GM06990 (cell line): ENCODE measurements at regions not wholly inside any gene's neighbourhood (a gene's known extent, or its start where the extent isn't known, plus 50 kb on each side); places are given as distances from the start of the nearest gene placed in this dataset.
"Not testable (repeated sequence)": the region's sequence is repeated elsewhere in the genome, so short reads cannot be mapped to it uniquely, and the experiment has no call there.

Experiments used
- DNase-seq: peaks from one replicate; pipeline ENCODE4 v3.0.0-alpha.2; 2011; ENCODE audit not compliant: insufficient read length; ENCODE audit errors: extremely low read depth
- H3K27me3 ChIP-seq: replicated peaks from 2 replicates; pipeline ENCODE4 v1.6.0; 2011; ENCODE audit warnings: low read length; ENCODE audit not compliant: control insufficient read depth, insufficient read depth
- H3K36me3 ChIP-seq: 2 replicates; pipeline ENCODE4 v1.5.1; 2011; ENCODE audit warnings: low read length; ENCODE audit not compliant: control insufficient read depth, insufficient read depth
- H3K4me3 ChIP-seq: replicated peaks from 2 replicates; pipeline ENCODE4 v1.5.1; 2011; ENCODE audit warnings: low read depth, mild to moderate bottlenecking, control low read depth, low read length
- CTCF ChIP-seq: IDR thresholded peaks from 2 replicates; pipeline ENCODE4 v1.5.1; 2011; ENCODE audit warnings: low read length, control low read depth, mild to moderate bottlenecking, inconsistent platforms; ENCODE audit not compliant: insufficient read depth, poor library complexity, severe bottlenecking

GRCh38 chr5:67897431-67897830 lies 318.1 kb upstream of the PIK3R1 start:
- no peaks in the 10 kb centered on the region for H3K36me3 ChIP-seq
- no peaks in the 10 kb centered on the region for H3K27me3 ChIP-seq
- no peak for TF ChIP-seq CTCF
- no peak for DNase-seq
- no peak overlapping the region for H3K4me3 ChIP-seq

- Histone ChIP-seq H3K36me3 (no peaks in the 10 kb centered on the region), H3K4me3 (no peak overlapping the region), H3K27me3 (no peaks in the 10 kb centered on the region)
- DNase-seq: no peak
- no peak for TF ChIP-seq CTCF
Observed at GRCh38 chr5:67896930-67897313, 318.6 kb upstream of the PIK3R1 start.

GRCh38 chr5:67896311-67896929 lies 319.1 kb upstream of the PIK3R1 start:
- DNase-seq: no peak
- no peak for TF ChIP-seq CTCF
- Histone ChIP-seq H3K4me3 (no peak overlapping the region), H3K36me3 (no peaks in the 10 kb centered on the region), H3K27me3 (no peaks in the 10 kb centered on the region)

- H3K4me3 ChIP-seq, H3K27me3 ChIP-seq, H3K36me3 ChIP-seq, DNase-seq: not testable (repeated sequence)
Observed at GRCh38 chr5:67889870-67890269, 325.7 kb upstream of the PIK3R1 start.

GRCh38 chr5:67887748-67888161 lies 327.8 kb upstream of the PIK3R1 start:
- H3K4me3 ChIP-seq: no peak overlapping the region
- DNase-seq: no peak
- no peaks in the 10 kb centered on the region for H3K27me3 ChIP-seq
- TF ChIP-seq CTCF: no peak
- H3K36me3 ChIP-seq: no peaks in the 10 kb centered on the region

- Histone ChIP-seq H3K27me3 (no peaks in the 10 kb centered on the region), H3K36me3 (no peaks in the 10 kb centered on the region), H3K4me3 (no peak overlapping the region)
- no peak for TF ChIP-seq CTCF
- DNase-seq: no peak
Observed at GRCh38 chr5:67886761-67887160, 328.8 kb upstream of the PIK3R1 start.
